DLD1 (cell line): ENCODE measurements at regions not wholly inside any gene's neighbourhood (a gene's known extent, or its start where the extent isn't known, plus 50 kb on each side); places are given as distances from the start of the nearest gene placed in this dataset.

Experiments
- in situ Hi-C: cut with HindIII; loops from 2 replicates; pipeline ENCODE4 v1.10.0; 2017; ENCODE audit warnings: low sequenced_read_pairs

GRCh38 chr5:158559643-158560042 lies 540.1 kb downstream of the EBF1 start:
- in situ Hi-C loops: no loop called here

- in situ Hi-C loops: no loop called here
Observed at GRCh38 chr5:158559066-158559465, 540.6 kb downstream of the EBF1 start.

DNA sequence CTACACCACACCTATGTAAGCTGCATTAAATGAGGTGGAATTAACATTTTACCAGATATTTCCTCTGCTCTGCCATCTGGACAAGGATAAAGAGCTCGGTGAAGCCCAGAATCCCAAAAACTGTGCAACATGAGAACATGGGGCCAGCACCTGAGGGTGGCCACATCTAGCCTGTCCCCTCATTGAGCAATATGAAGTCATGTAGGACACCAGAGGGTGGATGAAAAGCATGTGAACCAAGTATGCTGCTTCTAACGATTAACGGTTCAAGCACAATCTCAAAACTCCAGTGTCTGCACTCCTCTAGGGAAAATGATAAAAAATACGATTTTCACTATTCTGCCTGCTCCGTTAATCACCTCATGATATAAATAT lies 545.8 kb downstream of the EBF1 start:
- in situ Hi-C loops: no loop called here

GRCh38 chr5:158553195-158553961 lies 546.3 kb downstream of the EBF1 start:
- in situ Hi-C loops: no loop called here

GRCh38 chr5:158552241-158552640 lies 547.5 kb downstream of the EBF1 start:
- in situ Hi-C loops: no loop called here

DNA sequence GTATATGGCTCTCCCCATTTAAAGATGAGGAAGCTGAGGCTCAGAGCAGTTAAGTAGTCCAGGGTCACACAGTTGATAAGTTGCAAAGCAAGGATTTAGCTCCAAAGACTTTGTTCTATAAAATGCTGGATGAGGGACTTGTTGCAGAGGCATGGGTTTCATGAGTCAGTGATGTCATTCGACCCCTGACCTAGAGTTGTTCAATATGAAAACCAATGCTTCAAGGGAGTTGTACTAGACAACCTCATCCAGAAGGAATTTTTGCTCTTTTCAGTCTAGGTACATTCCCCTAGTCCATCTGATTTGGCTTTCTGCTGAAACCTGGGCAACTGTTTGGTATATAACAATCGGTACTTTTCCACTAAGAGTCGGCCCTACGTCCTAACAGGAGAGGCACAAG lies 550.4 kb downstream of the EBF1 start:
- in situ Hi-C loops: no loop called here

DNA sequence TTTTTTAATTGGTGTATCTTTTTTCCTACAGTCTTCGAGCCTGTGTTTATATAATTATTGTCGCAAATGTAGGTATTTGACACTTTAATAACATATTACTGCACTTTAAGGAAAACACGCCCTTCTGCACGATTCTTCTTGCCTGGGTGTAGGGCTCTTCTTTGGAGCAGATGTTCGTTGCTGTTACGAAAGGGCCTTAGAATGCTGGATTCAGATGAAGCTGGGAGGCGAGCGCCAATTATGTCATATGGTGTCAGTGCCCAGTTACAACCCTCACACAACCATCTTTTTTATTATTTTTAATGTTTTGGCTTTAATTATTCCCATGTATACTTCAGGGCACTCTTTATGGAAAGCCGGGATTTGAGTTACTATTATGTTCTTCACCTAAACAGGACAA lies 553.0 kb downstream of the EBF1 start:
- in situ Hi-C loops: no loop called here

DNA sequence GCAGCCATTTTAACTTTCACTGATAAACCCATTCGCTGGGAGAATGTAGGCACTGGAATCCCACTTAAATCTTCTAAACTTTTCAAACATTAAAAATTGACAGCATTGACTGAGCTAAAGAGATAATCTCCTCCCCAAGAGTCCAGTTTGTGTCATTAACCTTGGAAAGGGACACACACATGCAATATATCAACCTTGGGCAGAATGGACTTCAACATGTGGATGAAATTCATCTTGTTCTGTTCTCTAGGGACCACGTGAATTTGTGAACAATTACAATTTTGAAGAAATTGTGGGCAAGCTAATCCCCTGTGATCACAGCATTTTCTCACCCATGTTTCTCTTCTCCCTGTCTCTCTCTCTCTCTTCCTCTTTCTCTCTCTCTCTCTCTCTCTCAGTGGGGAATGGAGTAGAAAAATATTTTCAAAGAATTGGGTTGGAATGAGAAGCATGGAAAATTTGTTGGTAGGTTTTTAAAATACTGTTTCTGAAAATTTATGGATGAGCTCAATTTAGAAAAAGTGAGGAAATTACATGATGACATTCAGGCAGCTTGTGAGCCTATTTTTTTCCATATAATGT lies 553.7 kb downstream of the EBF1 start:
- in situ Hi-C loops: no loop called here

DNA sequence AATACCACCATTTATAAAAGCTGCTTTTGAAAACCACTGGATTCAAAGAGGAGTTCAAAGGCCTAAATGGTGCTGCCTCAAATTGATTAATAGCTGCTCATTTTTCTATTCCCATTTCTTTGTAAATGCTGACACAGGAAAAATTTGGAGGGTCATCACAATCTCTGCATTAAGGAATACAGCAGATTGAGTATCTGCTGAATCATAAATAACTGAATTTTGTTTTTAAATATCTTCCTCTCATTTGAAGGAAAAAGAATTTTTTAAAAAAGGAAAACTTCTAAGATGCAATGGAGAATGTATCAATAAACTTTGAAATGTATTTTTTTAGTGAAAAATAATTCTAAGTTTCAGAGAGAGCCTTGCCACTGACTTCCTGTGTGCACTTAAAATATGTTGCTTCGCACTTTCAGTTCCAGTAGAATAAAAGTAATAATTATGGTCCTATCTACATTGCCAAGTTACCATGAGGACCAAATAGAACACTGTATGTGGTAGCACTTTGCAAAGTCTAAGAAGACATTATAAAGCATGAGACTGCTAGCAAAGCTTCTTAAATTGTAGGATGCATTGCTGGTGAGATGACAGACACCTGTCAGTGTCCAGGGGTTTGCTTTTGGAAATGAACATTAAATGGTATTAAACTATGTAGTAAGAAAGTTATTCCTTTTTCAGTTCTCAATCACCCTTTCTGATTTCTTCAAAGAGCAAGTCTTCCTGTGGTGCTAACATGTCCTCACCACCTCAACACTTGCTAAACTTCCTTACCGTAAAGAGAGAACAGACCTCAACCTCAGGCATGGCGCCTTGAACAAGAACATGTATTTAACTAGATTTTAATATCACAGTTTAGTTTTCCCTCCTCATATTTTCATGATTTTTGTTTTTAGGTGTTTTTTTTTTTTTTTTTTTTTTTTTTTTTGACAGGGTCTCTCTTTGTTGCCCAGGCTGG lies 555.1 kb downstream of the EBF1 start:
- in situ Hi-C loops: no loop called here

GRCh38 chr5:158543539-158544387 lies 556.0 kb downstream of the EBF1 start:
- in situ Hi-C loops: no loop called here

DNA sequence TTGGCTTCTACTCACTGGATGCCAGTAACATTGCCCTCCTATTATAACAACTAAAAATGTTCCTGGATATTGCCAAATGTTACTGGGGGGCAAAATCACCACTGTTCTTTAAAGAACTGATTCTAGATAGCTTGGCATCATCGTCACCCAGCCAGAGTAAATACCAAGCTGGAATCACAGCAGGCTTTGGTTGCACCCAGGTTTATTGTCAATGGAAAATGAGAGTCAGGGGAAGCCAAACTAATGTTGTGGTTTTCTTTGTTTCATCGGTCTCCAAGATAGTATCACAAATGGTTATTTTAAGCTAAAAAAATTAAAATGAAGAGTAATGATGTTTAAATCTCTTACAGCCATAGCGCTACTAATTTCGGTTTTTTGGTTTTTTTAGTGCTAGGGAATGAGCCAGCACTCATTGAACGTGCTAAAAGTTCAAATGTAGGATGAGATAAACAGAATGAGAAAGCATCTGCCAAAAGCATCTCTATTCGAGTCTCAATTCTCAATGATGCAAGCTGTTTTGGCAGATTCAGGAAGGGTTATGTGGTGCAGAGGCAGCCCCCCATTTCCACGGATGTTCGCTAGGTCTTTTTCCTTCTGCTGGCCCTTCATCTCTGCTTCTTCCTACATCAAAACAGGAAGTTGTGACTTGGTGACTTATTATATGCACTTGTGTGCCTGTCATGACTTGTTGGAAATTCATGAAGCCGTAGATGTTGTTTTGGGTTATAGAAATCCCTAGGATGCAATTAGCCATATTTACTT lies 558.0 kb downstream of the EBF1 start:
- in situ Hi-C loops: no loop called here

GRCh38 chr5:158538506-158539074 lies 561.1 kb downstream of the EBF1 start:
- in situ Hi-C loops: no loop called here

DNA sequence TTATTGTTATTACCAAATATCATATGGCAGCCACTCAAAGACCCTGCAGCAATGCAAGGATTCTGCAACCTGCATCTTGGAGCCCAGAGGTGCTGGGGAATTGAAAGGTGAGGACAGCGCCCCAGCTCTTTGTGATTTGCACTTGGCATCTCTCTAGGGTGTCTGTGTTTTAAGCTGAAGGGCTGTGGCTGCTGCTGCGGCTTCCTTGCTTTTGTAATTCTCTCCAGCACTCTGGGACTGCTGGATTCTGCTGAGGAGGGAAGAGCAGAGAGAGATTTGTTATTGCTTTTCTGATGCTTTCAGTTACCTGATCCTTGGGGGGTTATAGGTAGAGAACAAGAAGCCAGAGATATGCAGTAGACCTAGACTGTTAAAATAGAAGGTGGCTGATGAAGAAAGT lies 562.4 kb downstream of the EBF1 start:
- in situ Hi-C loops: no loop called here

DNA sequence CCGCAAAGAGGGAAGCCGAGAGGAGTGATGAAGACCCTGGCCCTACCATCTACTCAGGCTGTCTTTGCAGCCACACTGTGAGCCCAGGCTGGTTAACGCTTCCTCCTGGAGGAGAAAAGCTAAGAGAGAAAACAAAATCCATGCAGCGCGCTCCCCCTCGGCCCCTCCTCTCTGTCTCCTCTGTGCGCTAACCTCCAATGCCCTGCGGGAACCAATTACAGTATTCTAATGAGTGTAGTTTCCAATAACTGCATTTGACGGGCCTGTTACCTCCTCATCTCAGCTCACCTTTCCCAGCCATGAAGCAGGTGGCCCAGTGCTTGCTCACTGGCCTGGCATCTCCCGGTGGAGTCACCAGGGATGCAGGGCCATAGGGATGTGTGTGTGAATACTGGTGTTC lies 565.5 kb downstream of the EBF1 start:
- in situ Hi-C loops: no loop called here

- in situ Hi-C loops: no loop called here
Observed at GRCh38 chr5:158532739-158533138, 567.0 kb downstream of the EBF1 start.

- in situ Hi-C loops: no loop called here
Observed at GRCh38 chr5:158531860-158532259, 567.9 kb downstream of the EBF1 start.

DNA sequence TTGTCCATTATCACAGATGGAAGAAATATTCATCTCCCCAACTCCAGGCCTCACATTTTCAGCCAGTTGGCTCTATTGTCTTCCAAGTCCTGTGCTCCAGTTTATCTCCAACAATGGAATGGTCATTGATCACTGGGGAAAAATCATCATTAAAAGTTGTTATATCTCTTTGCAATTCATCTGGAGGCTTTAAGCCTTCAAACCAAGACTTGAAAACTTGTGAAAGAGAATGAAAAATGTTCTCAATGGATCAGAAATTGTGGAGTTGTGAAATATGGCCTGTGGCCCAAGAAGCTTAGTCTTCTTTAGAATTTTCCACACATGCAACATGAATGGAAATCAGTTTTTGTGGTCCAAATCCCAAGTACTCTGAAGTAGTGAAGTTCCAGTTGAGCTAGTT lies 569.6 kb downstream of the EBF1 start:
- in situ Hi-C loops: no loop called here

GRCh38 chr5:158529454-158529853 lies 570.3 kb downstream of the EBF1 start:
- in situ Hi-C loops: no loop called here

DNA sequence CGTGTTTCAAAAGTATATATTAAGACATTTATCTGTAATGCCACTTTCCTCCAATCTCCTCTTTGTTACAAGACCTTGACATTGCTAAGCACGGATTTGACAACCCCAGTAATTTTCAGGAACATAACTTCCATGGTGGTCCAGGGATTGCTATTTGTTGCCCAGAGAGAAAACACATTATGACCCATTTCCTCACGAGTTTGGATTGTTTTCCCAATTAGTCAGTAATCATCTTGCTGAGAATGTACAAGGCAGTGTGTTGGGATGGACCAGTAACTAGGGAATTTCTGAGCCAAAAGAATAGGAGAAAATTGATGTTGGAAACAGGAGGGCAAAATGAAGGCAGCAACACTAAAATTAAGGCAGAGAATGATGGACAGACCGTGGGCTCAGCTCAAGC lies 574.1 kb downstream of the EBF1 start:
- in situ Hi-C loops: no loop called here

DNA sequence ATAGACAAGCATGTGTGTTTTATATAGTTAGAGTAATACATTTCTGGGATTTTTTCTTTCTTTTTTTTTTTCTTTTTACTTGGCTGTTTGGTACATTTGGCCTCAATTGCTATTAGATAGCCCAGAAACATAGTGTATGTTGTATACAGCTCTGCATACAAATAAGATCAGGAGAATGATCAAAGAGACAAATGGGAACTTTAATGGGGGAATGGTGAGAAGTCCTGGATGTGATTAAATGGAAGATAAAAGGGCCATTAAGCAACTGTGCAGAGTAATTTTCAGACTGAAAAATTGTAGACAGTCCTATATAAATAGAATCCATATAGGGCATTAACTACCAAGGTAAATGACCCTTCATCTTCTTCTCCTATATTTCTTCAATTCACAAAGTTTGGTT lies 575.6 kb downstream of the EBF1 start:
- in situ Hi-C loops: no loop called here
